ENCODE measurements at regions not wholly inside any gene's neighbourhood (a gene's known extent, or its start where the extent isn't known, plus 50 kb on each side); places are given as distances from the start of the nearest gene placed in this dataset.
A peak's percentile ranks its signal among the peaks of the same experiment; 100 is the strongest.

- peak; percentile 91 for DNase-seq (ENCODE audit: low spot score)
Observed at GRCh38 chr10:37685741-37686683, 171.4 kb downstream of the ZNF248 start.

- DNase-seq (ENCODE audit: low spot score) = no peak
Observed at GRCh38 chr10:37684765-37685164, 172.6 kb downstream of the ZNF248 start.

- no peak for DNase-seq (ENCODE audit: low spot score)
Observed at GRCh38 chr10:37682617-37683016, 174.8 kb downstream of the ZNF248 start.

- no peak for DNase-seq (ENCODE audit: low spot score)
Observed at GRCh38 chr10:37681617-37681999, 175.8 kb downstream of the ZNF248 start.

GRCh38 chr10:37680716-37681616 is 176.4 kb downstream of the ZNF248 start:
- no peak for DNase-seq (ENCODE audit: low spot score)

- DNase-seq (ENCODE audit: low spot score) = no peak
Observed at GRCh38 chr10:37680243-37680683, 177.1 kb downstream of the ZNF248 start.

- DNase-seq (ENCODE audit: low spot score) = no peak
Observed at GRCh38 chr10:37679465-37679864, 177.9 kb downstream of the ZNF248 start.

- DNase-seq (ENCODE audit: low spot score) = no peak
Observed at GRCh38 chr10:37675449-37675848, 182.0 kb downstream of the ZNF248 start.

GRCh38 chr10:37671802-37672201 is 185.6 kb downstream of the ZNF248 start:
- DNase-seq (ENCODE audit: low spot score) = no peak

GRCh38 chr10:37667736-37668135 is 189.7 kb downstream of the ZNF248 start:
- no peak for DNase-seq (ENCODE audit: low spot score)

GRCh38 chr10:37654466-37654865 is 202.9 kb downstream of the ZNF248 start:
- DNase-seq (ENCODE audit: low spot score) = no peak

- no peak for DNase-seq (ENCODE audit: low spot score)
Observed at GRCh38 chr10:37643187-37643586, 214.2 kb downstream of the ZNF248 start.

- no peak for DNase-seq (ENCODE audit: low spot score)
Observed at GRCh38 chr10:37640301-37640700, 217.1 kb downstream of the ZNF248 start.

GRCh38 chr10:37639200-37639599 is 218.2 kb downstream of the ZNF248 start:
- no peak for DNase-seq (ENCODE audit: low spot score)

GRCh38 chr10:37638569-37638968 is 218.8 kb downstream of the ZNF248 start:
- DNase-seq (ENCODE audit: low spot score) = no peak

- DNase-seq (ENCODE audit: low spot score) = no peak
Observed at GRCh38 chr10:37634351-37634880, 223.0 kb downstream of the ZNF248 start.

GRCh38 chr10:37632641-37633040 is 224.8 kb downstream of the ZNF248 start:
- DNase-seq (ENCODE audit: low spot score) = no peak

- DNase-seq (ENCODE audit: low spot score) = no peak
Observed at GRCh38 chr10:37623506-37623905, 233.9 kb downstream of the ZNF248 start.

GRCh38 chr10:37619336-37619735 is 238.1 kb downstream of the ZNF248 start:
- DNase-seq (ENCODE audit: low spot score) = no peak

- DNase-seq (ENCODE audit: low spot score) = no peak
Observed at GRCh38 chr10:37588299-37588698, 269.1 kb downstream of the ZNF248 start.

GRCh38 chr10:37584643-37585042 is 272.8 kb downstream of the ZNF248 start:
- no peak for DNase-seq (ENCODE audit: low spot score)

GRCh38 chr10:37582237-37582636 is 275.2 kb downstream of the ZNF248 start:
- no peak for DNase-seq (ENCODE audit: low spot score)

Data from SK-N-DZ (cell line).